ENCODE measurements at regions not wholly inside any gene's neighbourhood (a gene's known extent, or its start where the extent isn't known, plus 50 kb on each side); places are given as distances from the start of the nearest gene placed in this dataset.
"Not testable (repeated sequence)": the region's sequence is repeated elsewhere in the genome, so short reads cannot be mapped to it uniquely, and the experiment has no call there.

DNA sequence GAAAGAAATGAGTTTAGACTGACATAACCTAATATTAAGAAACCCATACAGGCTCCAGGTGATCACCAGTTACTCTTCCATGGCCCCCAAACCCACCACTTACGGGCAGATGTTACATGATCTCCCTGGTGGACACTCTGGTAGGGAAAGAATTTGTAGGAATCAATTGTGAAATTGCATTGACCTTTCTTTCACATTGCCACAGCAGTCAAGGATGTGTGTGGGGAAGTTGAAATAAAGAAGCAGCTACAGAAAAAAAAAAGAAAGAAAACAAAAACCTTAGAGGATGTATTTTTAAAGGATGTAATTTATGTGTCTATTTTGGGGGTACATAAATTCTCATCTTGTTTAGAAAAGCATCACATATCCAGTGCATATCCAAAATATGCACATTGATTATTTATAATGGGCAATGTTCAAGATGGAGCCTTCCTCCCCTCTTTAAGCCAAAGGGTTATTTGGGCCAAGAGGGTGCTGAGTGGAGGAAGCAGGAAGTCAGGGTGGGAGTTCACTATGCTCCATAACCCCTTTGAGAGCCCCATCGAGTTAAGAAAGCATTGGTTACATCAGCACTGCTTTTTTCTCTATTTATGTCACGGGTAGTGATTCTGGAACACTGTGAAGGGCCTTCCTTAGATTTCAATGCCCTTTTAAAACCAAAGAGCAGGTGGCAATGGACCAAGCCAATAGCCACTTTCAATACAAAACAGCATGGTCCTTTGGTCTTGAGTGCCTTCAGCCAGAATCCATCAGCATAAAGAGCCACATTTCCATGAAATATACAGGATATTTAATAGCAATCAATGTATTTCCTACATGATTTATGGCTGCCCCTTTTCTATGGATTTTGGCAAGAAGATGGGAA is 169.6 kb downstream of the LACC1 start:
- intact Hi-C loops (cut with DNase I, micrococcal nuclease) = no loop called here
- Mint-ChIP-seq H3K9me3 (ENCODE audit: low read depth) (no peaks in the 10 kb centered on the region), H3K27me3 (peaks cover 18% of the 10 kb centered on the region), H3K4me3 (no peak overlapping the region), H3K4me1 (no peaks in the 10 kb centered on the region), H3K27ac (no peak overlapping the region), H3K36me3 (ENCODE audit: low read depth) (no peaks in the 10 kb centered on the region)
- DNase-seq (no peak), ATAC-seq (no peak)
- ChIA-PET POLR2A (no interaction called here), CTCF (interaction anchor here (0.6 to 2.4 kb wide), 5 partner anchors 108 to 1747 kb away, joined by 3 to 10 read pairs (median 3); no protein-coding TSS in a partner anchor)

DNA sequence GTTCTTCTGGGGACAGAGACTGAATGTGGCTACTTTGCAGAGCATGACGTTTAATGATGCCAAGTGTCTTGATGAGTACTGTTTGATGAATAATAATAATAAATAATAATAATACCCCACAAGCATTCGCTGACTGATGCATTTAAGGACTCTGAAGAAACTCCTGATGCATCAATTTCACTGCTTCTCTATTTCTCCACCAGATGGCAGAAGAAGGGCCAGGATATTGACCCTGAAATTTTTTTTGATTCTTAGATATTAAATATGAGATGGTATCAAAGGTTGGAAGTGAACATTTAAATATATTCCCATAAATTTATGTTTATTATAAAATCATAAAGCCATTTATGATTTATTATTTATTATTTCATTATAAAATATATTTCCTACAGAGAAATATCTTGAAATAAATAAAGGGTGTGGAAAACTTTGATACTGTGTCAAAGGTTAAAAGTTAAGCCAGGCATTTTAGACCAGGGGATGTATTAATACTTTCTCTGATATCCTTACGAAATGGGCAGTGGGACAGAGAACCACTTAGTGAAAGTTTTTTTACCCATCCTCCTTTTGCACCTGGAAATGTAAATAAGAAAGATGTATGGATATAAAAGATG is 170.9 kb downstream of the LACC1 start:
- ATAC-seq (no peak), DNase-seq (no peak)
- ChIA-PET CTCF (interaction anchor here (0.6 to 1.0 kb wide), 4 partner anchors 109 to 1746 kb away, joined by 3 to 6 read pairs (median 3); no protein-coding TSS in a partner anchor), POLR2A (no interaction called here)
- H3K36me3 Mint-ChIP-seq (ENCODE audit: low read depth) = no peaks in the 10 kb centered on the region
- peaks cover 4% of the 10 kb centered on the region for H3K4me1 Mint-ChIP-seq
- peaks cover 25% of the 10 kb centered on the region for H3K27me3 Mint-ChIP-seq
- H3K9me3 Mint-ChIP-seq (ENCODE audit: low read depth) = no peaks in the 10 kb centered on the region
- no peak overlapping the region for H3K27ac Mint-ChIP-seq
- intact Hi-C loops (cut with DNase I, micrococcal nuclease) = loop anchor here (1.0 to 5.0 kb wide), 4 partner anchors 92 to 421 kb away; no protein-coding TSS in a partner anchor
- H3K4me3 Mint-ChIP-seq = no peak overlapping the region

GRCh38 chr13:44051405-44051804 is 171.7 kb downstream of the LACC1 start:
- Mint-ChIP-seq H3K36me3 (ENCODE audit: low read depth) (no peaks in the 10 kb centered on the region), H3K9me3 (ENCODE audit: low read depth) (no peaks in the 10 kb centered on the region), H3K27ac (no peak overlapping the region), H3K27me3 (peaks cover 22% of the 10 kb centered on the region), H3K4me1 (peaks cover 8% of the 10 kb centered on the region), H3K4me3 (no peak overlapping the region)
- POLR2A ChIA-PET = no interaction called here
- DNase-seq = no peak
- ATAC-seq = no peak
- intact Hi-C loops (cut with DNase I, micrococcal nuclease) = loop anchor here (1.0 to 5.0 kb wide), 3 partner anchors 91 to 387 kb away; no protein-coding TSS in a partner anchor
- CTCF ChIA-PET = interaction anchor here (0.9 kb wide), 1 partner anchor 385 kb away, joined by 6 read pairs; no protein-coding TSS in a partner anchor

DNA sequence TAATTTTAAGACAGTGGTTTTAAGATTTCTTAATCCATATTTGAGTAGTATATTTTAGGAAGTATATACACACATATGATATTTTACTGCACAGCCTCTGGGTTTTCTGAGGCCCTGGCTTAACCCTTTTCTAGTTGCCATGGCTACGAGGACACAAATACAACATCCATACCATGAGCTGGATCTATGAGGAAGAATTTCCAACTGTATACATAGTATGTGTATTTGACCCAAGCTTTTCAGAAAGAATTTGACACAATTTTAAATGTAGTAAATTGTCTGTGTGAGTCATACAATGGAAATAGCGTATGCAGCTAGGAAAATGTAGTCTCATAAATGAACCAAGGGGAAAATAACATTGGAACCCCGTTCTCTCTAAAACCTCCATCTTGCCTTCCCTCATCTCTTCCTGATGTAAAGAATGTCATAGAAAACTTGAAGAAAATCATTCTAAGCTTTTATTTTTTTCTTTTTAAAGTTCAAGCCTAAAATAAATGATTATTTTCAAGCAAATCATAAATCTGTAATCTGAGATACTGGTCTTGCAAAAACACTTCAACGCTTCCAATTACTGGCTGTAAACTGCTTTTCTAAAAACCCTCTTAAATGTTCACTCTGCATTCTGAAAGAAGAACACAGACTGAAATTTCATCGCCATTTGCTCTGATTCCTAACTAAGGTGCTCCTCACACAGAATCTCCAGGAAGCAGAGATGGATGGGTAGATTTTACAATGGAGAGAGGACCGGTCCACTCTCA is 172.4 kb downstream of the LACC1 start:
- no peak overlapping the region for H3K27ac Mint-ChIP-seq
- H3K4me1 Mint-ChIP-seq = peaks cover 8% of the 10 kb centered on the region
- POLR2A ChIA-PET = no interaction called here
- H3K4me3 Mint-ChIP-seq = no peak overlapping the region
- H3K9me3 Mint-ChIP-seq (ENCODE audit: low read depth) = no peaks in the 10 kb centered on the region
- H3K36me3 Mint-ChIP-seq (ENCODE audit: low read depth) = no peaks in the 10 kb centered on the region
- peaks cover 23% of the 10 kb centered on the region for H3K27me3 Mint-ChIP-seq
- ATAC-seq = no peak
- CTCF ChIA-PET = interaction anchor here (1.0 kb wide), 1 partner anchor 144 kb away, joined by 3 read pairs; no protein-coding TSS in a partner anchor
- DNase-seq = no peak
- intact Hi-C loops (cut with DNase I, micrococcal nuclease) = loop anchor here (1.0 to 5.0 kb wide), 3 partner anchors 91 to 386 kb away; no protein-coding TSS in a partner anchor

- Mint-ChIP-seq H3K27me3 (peaks cover 21% of the 10 kb centered on the region), H3K4me3 (no peak overlapping the region), H3K4me1 (peaks cover 8% of the 10 kb centered on the region), H3K36me3 (ENCODE audit: low read depth) (no peaks in the 10 kb centered on the region), H3K27ac (no peak overlapping the region), H3K9me3 (ENCODE audit: low read depth) (no peaks in the 10 kb centered on the region)
- POLR2A ChIA-PET = no interaction called here
- intact Hi-C loops (cut with DNase I, micrococcal nuclease) = loop anchor here (5.0 kb wide), 1 partner anchor 145 kb away; no protein-coding TSS in a partner anchor
- CTCF ChIA-PET = interaction anchor here (1.0 kb wide), 1 partner anchor 144 kb away, joined by 3 read pairs; no protein-coding TSS in a partner anchor
- no peak for DNase-seq
- ATAC-seq = no peak
Observed at GRCh38 chr13:44052780-44053184, 173.1 kb downstream of the LACC1 start.

DNA sequence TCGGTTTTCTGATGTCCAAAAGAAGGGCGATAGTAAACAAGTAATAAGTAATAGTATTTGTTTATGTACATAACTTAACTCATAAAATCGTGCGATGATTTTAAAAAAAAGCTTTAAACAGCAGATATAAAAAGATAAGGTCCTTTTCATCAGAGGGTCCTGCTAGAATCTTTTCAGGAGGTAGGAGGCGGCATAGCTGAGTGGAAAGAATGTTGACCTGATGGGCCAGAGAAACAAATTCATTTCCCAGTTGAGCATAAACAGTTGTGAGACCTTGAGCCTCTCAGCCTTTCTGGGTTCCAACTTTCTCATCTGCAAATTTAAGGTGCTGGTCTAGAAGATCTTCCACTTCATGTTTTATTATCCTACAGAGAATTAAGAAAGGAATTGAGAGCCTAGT is 173.5 kb downstream of the LACC1 start:
- no peak for ATAC-seq
- no peak for DNase-seq
- peaks cover 8% of the 10 kb centered on the region for H3K4me1 Mint-ChIP-seq
- POLR2A ChIA-PET = no interaction called here
- CTCF ChIA-PET = no interaction called here
- no peak overlapping the region for H3K4me3 Mint-ChIP-seq
- no peak overlapping the region for H3K27ac Mint-ChIP-seq
- H3K9me3 Mint-ChIP-seq (ENCODE audit: low read depth) = no peaks in the 10 kb centered on the region
- intact Hi-C loops (cut with DNase I, micrococcal nuclease) = loop anchor here (5.0 kb wide), 1 partner anchor 146 kb away; no protein-coding TSS in a partner anchor
- peaks cover 18% of the 10 kb centered on the region for H3K27me3 Mint-ChIP-seq
- no peaks in the 10 kb centered on the region for H3K36me3 Mint-ChIP-seq (ENCODE audit: low read depth)

- intact Hi-C loops (cut with DNase I, micrococcal nuclease) = loop anchor here (5.0 kb wide), 1 partner anchor 147 kb away; no protein-coding TSS in a partner anchor
- ChIA-PET POLR2A (no interaction called here), CTCF (no interaction called here)
- no peaks in the 10 kb centered on the region for H3K36me3 Mint-ChIP-seq (ENCODE audit: low read depth)
- no peak overlapping the region for H3K27ac Mint-ChIP-seq
- peaks cover 8% of the 10 kb centered on the region for H3K4me1 Mint-ChIP-seq
- no peaks in the 10 kb centered on the region for H3K9me3 Mint-ChIP-seq (ENCODE audit: low read depth)
- DNase-seq (no peak), ATAC-seq (no peak)
- H3K27me3 Mint-ChIP-seq = peaks cover 19% of the 10 kb centered on the region
- no peak overlapping the region for H3K4me3 Mint-ChIP-seq
Observed at GRCh38 chr13:44054525-44054924, 174.8 kb downstream of the LACC1 start.

DNA sequence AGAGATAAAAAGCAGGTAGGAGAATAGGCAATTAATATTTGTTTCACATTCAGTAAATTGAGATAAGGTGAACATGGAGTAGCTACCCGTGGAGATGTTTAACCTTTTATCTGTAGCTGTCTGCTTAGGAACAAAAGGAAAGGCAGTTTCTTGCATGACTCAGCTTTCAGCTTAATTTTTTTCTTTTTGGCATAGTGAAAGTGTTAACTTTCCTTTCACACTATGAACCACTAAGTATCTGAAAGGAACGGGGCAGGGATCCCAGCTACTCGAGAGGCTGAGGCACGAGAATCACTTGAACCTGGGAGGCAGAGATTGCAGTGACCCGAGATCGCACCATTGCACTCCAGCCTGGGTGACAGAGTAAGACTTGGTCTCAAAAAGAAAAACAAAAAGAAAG is 176.0 kb downstream of the LACC1 start:
- H3K4me3 Mint-ChIP-seq; H3K9me3 Mint-ChIP-seq (ENCODE audit: low read depth); intact Hi-C loops (cut with DNase I, micrococcal nuclease); H3K27ac Mint-ChIP-seq; H3K4me1 Mint-ChIP-seq; POLR2A ChIA-PET; H3K36me3 Mint-ChIP-seq (ENCODE audit: low read depth): not testable (repeated sequence)
- peaks cover 22% of the 10 kb centered on the region for H3K27me3 Mint-ChIP-seq
- ATAC-seq (peak; percentile 55), DNase-seq (peak; percentile 21)
- CTCF ChIA-PET = interaction anchor here (0.8 kb wide), 1 partner anchor 383 kb away, joined by 3 read pairs; no protein-coding TSS in a partner anchor

DNA sequence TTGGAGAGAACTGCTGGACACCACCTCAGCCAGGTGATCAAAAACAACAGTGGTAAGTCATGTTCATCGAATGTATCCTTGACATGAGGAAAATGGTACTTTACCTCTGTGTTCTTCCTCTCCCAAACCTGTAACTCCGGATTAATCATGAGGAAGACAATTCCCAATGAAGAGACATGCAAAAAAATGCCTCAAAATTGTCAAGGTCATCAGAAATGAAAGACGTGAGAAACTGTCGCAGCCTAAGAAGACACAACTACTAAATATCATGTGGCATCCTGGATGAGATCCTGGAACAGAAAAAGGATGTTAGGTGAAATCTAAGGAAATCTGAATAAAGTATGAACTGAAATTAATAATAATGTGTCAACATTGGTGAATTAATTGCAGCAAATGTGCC is 178.4 kb downstream of the LACC1 start:
- ChIA-PET CTCF (interaction anchor here (0.5 kb wide), 1 partner anchor 389 kb away, joined by 3 read pairs; no protein-coding TSS in a partner anchor), POLR2A (no interaction called here)
- H3K27ac Mint-ChIP-seq = no peak overlapping the region
- no peak overlapping the region for H3K4me3 Mint-ChIP-seq
- H3K9me3 Mint-ChIP-seq (ENCODE audit: low read depth) = no peaks in the 10 kb centered on the region
- intact Hi-C loops (cut with DNase I, micrococcal nuclease) = no loop called here
- DNase-seq = no peak
- no peaks in the 10 kb centered on the region for H3K36me3 Mint-ChIP-seq (ENCODE audit: low read depth)
- ATAC-seq = no peak
- H3K27me3 Mint-ChIP-seq = peaks cover 20% of the 10 kb centered on the region
- H3K4me1 Mint-ChIP-seq = peaks cover 8% of the 10 kb centered on the region

GRCh38 chr13:44058624-44059215 is 179.0 kb downstream of the LACC1 start:
- Mint-ChIP-seq H3K4me3 (no peak overlapping the region), H3K9me3 (ENCODE audit: low read depth) (no peaks in the 10 kb centered on the region), H3K27me3 (peaks cover 20% of the 10 kb centered on the region), H3K4me1 (peaks cover 8% of the 10 kb centered on the region), H3K36me3 (ENCODE audit: low read depth) (no peaks in the 10 kb centered on the region), H3K27ac (no peak overlapping the region)
- POLR2A ChIA-PET = no interaction called here
- intact Hi-C loops (cut with DNase I, micrococcal nuclease) = no loop called here
- DNase-seq = no peak
- ATAC-seq = no peak
- CTCF ChIA-PET = interaction anchor here (0.5 to 0.6 kb wide), 2 partner anchors 388 to 1811 kb away, joined by 3 read pairs; no protein-coding TSS in a partner anchor

DNA sequence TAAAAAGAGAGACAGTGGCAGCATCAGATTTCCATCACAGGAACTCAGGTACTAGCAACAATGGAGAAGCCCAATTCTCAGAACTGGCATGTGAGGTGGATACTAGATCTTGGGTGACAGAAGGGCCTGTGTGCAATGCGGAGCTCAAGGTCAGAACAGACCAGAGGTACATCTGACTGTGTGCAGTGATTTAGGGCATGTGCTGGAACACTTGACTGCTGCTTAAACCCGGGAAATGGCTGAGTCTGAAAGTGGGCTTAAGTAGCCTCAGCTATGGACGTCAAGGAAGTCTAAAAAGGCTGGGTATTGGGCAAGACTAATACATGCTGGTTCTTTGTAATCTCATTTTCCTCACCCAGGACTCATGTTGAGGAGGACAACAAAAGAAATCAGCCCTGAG is 182.2 kb downstream of the LACC1 start:
- Mint-ChIP-seq H3K9me3 (ENCODE audit: low read depth) (no peaks in the 10 kb centered on the region), H3K27ac (no peak overlapping the region), H3K4me1 (no peaks in the 10 kb centered on the region), H3K4me3 (no peak overlapping the region), H3K27me3 (peaks cover 13% of the 10 kb centered on the region), H3K36me3 (ENCODE audit: low read depth) (no peaks in the 10 kb centered on the region)
- ChIA-PET CTCF (no interaction called here), POLR2A (interaction anchor here (0.6 kb wide), 1 partner anchor 373 kb away, joined by 5 read pairs; no protein-coding TSS in a partner anchor)
- intact Hi-C loops (cut with DNase I, micrococcal nuclease) = no loop called here
- DNase-seq = no peak
- ATAC-seq = no peak

All from activated CD4-positive, alpha-beta T cell treated with anti-CD3 and anti-CD28 coated beads for 36 hours (primary cell).